H9 (cell line): ENCODE measurements at regions not wholly inside any gene's neighbourhood (a gene's known extent, or its start where the extent isn't known, plus 50 kb on each side); places are given as distances from the start of the nearest gene placed in this dataset.

Experiments used
- DNase-seq: peaks from one replicate; pipeline ENCODE4 v3.0.0-alpha.2; 2017
- H2AFZ ChIP-seq: one replicate; pipeline ENCODE4 v1.6.1; 2013; ENCODE audit warnings: mild to moderate bottlenecking, low read length, control low read depth, moderate library complexity
- H2AK5ac ChIP-seq: 2 replicates; pipeline ENCODE4 v1.6.1; 2013; ENCODE audit warnings: low read length, control low read depth, mixed read lengths; ENCODE audit not compliant: insufficient read length
- H2BK120ac ChIP-seq: one replicate; pipeline ENCODE4 v1.6.1; 2013; ENCODE audit warnings: low read depth, mild to moderate bottlenecking, low read length, control low read depth, inconsistent platforms; ENCODE audit not compliant: poor library complexity, severe bottlenecking
- H2BK12ac ChIP-seq: 2 replicates; pipeline ENCODE4 v1.6.1; 2013; ENCODE audit warnings: low read length, control low read depth, mixed read lengths, low read depth; ENCODE audit not compliant: insufficient read length
- H2BK15ac ChIP-seq: 2 replicates; pipeline ENCODE4 v1.6.1; 2013; ENCODE audit warnings: low read depth, low read length, control low read depth
- H2BK20ac ChIP-seq: one replicate; pipeline ENCODE4 v1.6.1; 2013; ENCODE audit warnings: low read depth, mild to moderate bottlenecking, low read length, control low read depth, inconsistent platforms; ENCODE audit not compliant: poor library complexity, severe bottlenecking
- H2BK5ac ChIP-seq: 2 replicates; pipeline ENCODE4 v1.6.1; 2013; ENCODE audit warnings: low read length, control low read depth, mixed read lengths; ENCODE audit not compliant: insufficient read length
- H3K14ac ChIP-seq: 2 replicates; pipeline ENCODE4 v1.6.1; 2013; ENCODE audit warnings: low read length, control low read depth; ENCODE audit not compliant: insufficient read depth
- H3K18ac ChIP-seq: 2 replicates; pipeline ENCODE4 v1.6.1; 2013; ENCODE audit warnings: low read depth, mild to moderate bottlenecking, mixed read lengths, low read length, control low read depth; ENCODE audit not compliant: insufficient read length
- H3K23ac ChIP-seq: 2 replicates; pipeline ENCODE4 v1.6.1; 2013; ENCODE audit warnings: low read length, control low read depth, mixed read lengths, low read depth; ENCODE audit not compliant: insufficient read length
- H3K23me2 ChIP-seq: 2 replicates; pipeline ENCODE4 v1.6.1; 2013; ENCODE audit warnings: low read depth, mild to moderate bottlenecking, mixed read lengths, low read length, control low read depth; ENCODE audit not compliant: insufficient read length, poor library complexity, severe bottlenecking
- H3K27ac ChIP-seq: 2 replicates; pipeline ENCODE4 v1.5.1; 2013; ENCODE audit warnings: low read length, control low read depth, mixed read lengths, low read depth; ENCODE audit not compliant: insufficient read length
- H3K27me3 ChIP-seq: 2 replicates; pipeline ENCODE4 v1.6.1; 2013; ENCODE audit warnings: low read length, control low read depth, inconsistent platforms; ENCODE audit not compliant: insufficient read depth
- H3K4ac ChIP-seq: 2 replicates; pipeline ENCODE4 v1.6.1; 2013; ENCODE audit warnings: low read depth, mild to moderate bottlenecking, control low read depth, inconsistent platforms, low read length, moderate library complexity
- H3K4me1 ChIP-seq: 2 replicates; pipeline ENCODE4 v1.6.1; 2013; ENCODE audit warnings: low read length, control low read depth, inconsistent platforms; ENCODE audit not compliant: insufficient read depth
- H3K4me2 ChIP-seq: 2 replicates; pipeline ENCODE4 v1.6.1; 2013; ENCODE audit warnings: low read length, control low read depth, mixed read lengths; ENCODE audit not compliant: insufficient read length, insufficient read depth
- H3K56ac ChIP-seq: 2 replicates; pipeline ENCODE4 v1.6.1; 2013; ENCODE audit warnings: low read depth, mild to moderate bottlenecking, mixed read lengths, low read length, control low read depth; ENCODE audit not compliant: insufficient read length
- H3K79me1 ChIP-seq: 2 replicates; pipeline ENCODE4 v1.6.1; 2013; ENCODE audit warnings: low read depth, mild to moderate bottlenecking, moderate library complexity, low read length, control low read depth, inconsistent platforms; ENCODE audit not compliant: insufficient read depth, poor library complexity, severe bottlenecking
- H3K79me2 ChIP-seq: 2 replicates; pipeline ENCODE4 v1.6.1; 2013; ENCODE audit warnings: low read length, control low read depth, inconsistent platforms; ENCODE audit not compliant: insufficient read depth
- H3K9ac ChIP-seq: 2 replicates; pipeline ENCODE4 v1.6.1; 2013; ENCODE audit warnings: low read length, control low read depth, mixed read lengths; ENCODE audit not compliant: insufficient read length; ENCODE audit errors: extremely low read depth
- H3K9me3 ChIP-seq: one replicate; pipeline ENCODE4 v1.6.1; 2013; ENCODE audit warnings: low read depth, low read length, inconsistent platforms; ENCODE audit not compliant: control insufficient read depth
- H3T11ph ChIP-seq: one replicate; pipeline ENCODE4 v1.6.1; 2013; ENCODE audit warnings: mild to moderate bottlenecking, low read length, control low read depth, inconsistent platforms
- H4K20me1 ChIP-seq: one replicate; pipeline ENCODE4 v1.6.1; 2013; ENCODE audit not compliant: control insufficient read depth, insufficient read length, insufficient read depth
- H4K5ac ChIP-seq: 2 replicates; pipeline ENCODE4 v1.6.1; 2013; ENCODE audit warnings: low read depth, mild to moderate bottlenecking, mixed read lengths, low read length, control low read depth; ENCODE audit not compliant: insufficient read length
- H4K8ac ChIP-seq: replicated peaks from 2 replicates; pipeline ENCODE4 v1.6.1; 2013; ENCODE audit warnings: low read length, control low read depth, mixed read lengths, low read depth; ENCODE audit not compliant: insufficient read length
- H4K91ac ChIP-seq: 2 replicates; pipeline ENCODE4 v1.6.1; 2013; ENCODE audit warnings: low read depth, mild to moderate bottlenecking, moderate library complexity, mixed read lengths, low read length, control low read depth; ENCODE audit not compliant: insufficient read length
- H3K27ac Mint-ChIP-seq, 3 experiments: 2 replicates in 2 of 3; 3 replicates in 1 of 3; pipeline ENCODE4 v1.8.0; 2020 to 2021; ENCODE audit warnings: mixed read lengths in 3 of 3, mild to moderate bottlenecking in 1 of 3, moderate library complexity in 1 of 3
- H3K27me3 Mint-ChIP-seq: 2 replicates; pipeline ENCODE4 v1.8.0; 2021; ENCODE audit warnings: low read depth, mild to moderate bottlenecking, moderate library complexity, mixed read lengths
- H3K36me3 Mint-ChIP-seq, 3 experiments: 2 replicates in 2 of 3; 3 replicates in 1 of 3; pipeline ENCODE4 v1.8.0; 2020 to 2021; ENCODE audit warnings: low read depth in 3 of 3, mixed read lengths in 3 of 3; ENCODE audit not compliant: insufficient read depth in 1 of 3
- H3K4me1 Mint-ChIP-seq, 2 experiments: 2 replicates each; pipeline ENCODE4 v1.8.0; 2020; ENCODE audit warnings: mixed read lengths in 2 of 2
- H3K4me3 Mint-ChIP-seq, 2 experiments: 2 replicates in 1 of 2; 3 replicates in 1 of 2; pipeline ENCODE4 v1.8.0; 2020 to 2021; ENCODE audit warnings: mild to moderate bottlenecking in 2 of 2, mixed read lengths in 2 of 2, moderate library complexity in 1 of 2
- H3K9me3 Mint-ChIP-seq, 2 experiments: 2 replicates in 1 of 2; 3 replicates in 1 of 2; pipeline ENCODE4 v1.8.0; 2020; ENCODE audit warnings: mild to moderate bottlenecking in 2 of 2, mixed read lengths in 2 of 2, moderate library complexity in 1 of 2
- WGBS: extraction: QIAGEN DNeasy Blood & Tissue Kit; methylation state at CpG from one replicate; pipeline ENCODE4 v1.1.7; 2013; ENCODE audit warnings: missing lambda C conversion rate, low lambda C conversion rate, mixed read lengths; ENCODE audit not compliant: insufficient read length; ENCODE audit errors: extremely low coverage; 5-methylcytosine and 5-hydroxymethylcytosine counted together
- TF ChIP-seq, protein P1 (sequence below): fragments of 200-600 bp; sonication (generic); conservative IDR thresholded peaks from 3 replicates; pipeline ENCODE4 v1.8.0; 2021; ENCODE audit warnings: antibody characterized with exemption, mild to moderate bottlenecking

DNA sequence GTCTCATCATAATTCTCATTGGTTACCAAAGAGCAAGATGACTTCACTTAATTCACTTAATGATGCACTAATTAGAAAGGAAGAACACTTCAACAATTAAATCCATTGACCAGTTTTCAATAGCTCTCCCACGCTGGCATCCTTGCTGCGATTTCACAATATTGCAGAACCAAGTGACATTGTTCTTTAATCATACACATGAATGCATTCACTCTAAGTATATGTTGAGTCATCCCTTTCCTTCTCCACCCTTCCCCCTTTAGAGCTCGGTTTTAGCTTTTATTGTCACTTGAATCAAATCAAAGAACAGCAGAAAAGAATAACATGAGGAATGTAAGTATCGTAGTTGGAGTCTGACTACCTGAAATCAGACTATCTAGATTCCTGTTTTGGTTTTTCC is 233.6 kb upstream of the FMN2 start:
- H3K23ac ChIP-seq: no peak overlapping the region
- H3K27ac Mint-ChIP-seq: no peak overlapping the region
- no peak overlapping the region for H3K9ac ChIP-seq
- no peak overlapping the region for H3K27ac ChIP-seq
- no peak overlapping the region for H4K5ac ChIP-seq
- no peak overlapping the region for H3K18ac ChIP-seq
- H3K4me3 Mint-ChIP-seq: no peak overlapping the region
- no peak overlapping the region for H4K91ac ChIP-seq
- H2BK5ac ChIP-seq: no peak overlapping the region
- H3K79me1 ChIP-seq: no peaks in the 10 kb centered on the region
- H3K4me1 ChIP-seq: no peaks in the 10 kb centered on the region
- no peak overlapping the region for H3K56ac ChIP-seq
- H3K27me3 Mint-ChIP-seq: no peaks in the 10 kb centered on the region
- no peak overlapping the region for H4K8ac ChIP-seq
- H3K14ac ChIP-seq: no peak overlapping the region
- H2BK120ac ChIP-seq: no peak overlapping the region
- no peaks in the 10 kb centered on the region for H3K9me3 Mint-ChIP-seq
- no CpG with 5 or more reads among the region's 4 CpGs for WGBS
- TF ChIP-seq, protein P1, sequence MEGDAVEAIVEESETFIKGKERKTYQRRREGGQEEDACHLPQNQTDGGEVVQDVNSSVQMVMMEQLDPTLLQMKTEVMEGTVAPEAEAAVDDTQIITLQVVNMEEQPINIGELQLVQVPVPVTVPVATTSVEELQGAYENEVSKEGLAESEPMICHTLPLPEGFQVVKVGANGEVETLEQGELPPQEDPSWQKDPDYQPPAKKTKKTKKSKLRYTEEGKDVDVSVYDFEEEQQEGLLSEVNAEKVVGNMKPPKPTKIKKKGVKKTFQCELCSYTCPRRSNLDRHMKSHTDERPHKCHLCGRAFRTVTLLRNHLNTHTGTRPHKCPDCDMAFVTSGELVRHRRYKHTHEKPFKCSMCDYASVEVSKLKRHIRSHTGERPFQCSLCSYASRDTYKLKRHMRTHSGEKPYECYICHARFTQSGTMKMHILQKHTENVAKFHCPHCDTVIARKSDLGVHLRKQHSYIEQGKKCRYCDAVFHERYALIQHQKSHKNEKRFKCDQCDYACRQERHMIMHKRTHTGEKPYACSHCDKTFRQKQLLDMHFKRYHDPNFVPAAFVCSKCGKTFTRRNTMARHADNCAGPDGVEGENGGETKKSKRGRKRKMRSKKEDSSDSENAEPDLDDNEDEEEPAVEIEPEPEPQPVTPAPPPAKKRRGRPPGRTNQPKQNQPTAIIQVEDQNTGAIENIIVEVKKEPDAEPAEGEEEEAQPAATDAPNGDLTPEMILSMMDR: no peak
- H3K23me2 ChIP-seq: no peaks in the 10 kb centered on the region
- H3K4me1 Mint-ChIP-seq: peaks cover 6 to 9% of the 10 kb centered on the region in 2 experiments
- H4K20me1 ChIP-seq: no peaks in the 10 kb centered on the region
- H2AFZ ChIP-seq: no peak overlapping the region
- no peak overlapping the region for H3K4ac ChIP-seq
- H2BK20ac ChIP-seq: no peak overlapping the region
- H3K36me3 Mint-ChIP-seq: peaks cover 0 to 7% (median 4%) of the 10 kb centered on the region in 3 experiments; a peak in 3 of 7 replicates
- no peak for DNase-seq
- no peaks in the 10 kb centered on the region for H3K79me2 ChIP-seq
- no peak overlapping the region for H2AK5ac ChIP-seq
- no peak overlapping the region for H3T11ph ChIP-seq
- H3K27me3 ChIP-seq: no peaks in the 10 kb centered on the region
- no peak overlapping the region for H2BK12ac ChIP-seq
- H3K4me2 ChIP-seq: no peak overlapping the region
- H2BK15ac ChIP-seq: no peak overlapping the region
- no peaks in the 10 kb centered on the region for H3K9me3 ChIP-seq
